Smooth muscle cell (in vitro differentiated cells): ENCODE measurements at regions not wholly inside any gene's neighbourhood (a gene's known extent, or its start where the extent isn't known, plus 50 kb on each side); places are given as distances from the start of the nearest gene placed in this dataset.

Experiments
- DNase-seq: peaks from one replicate; lab custom pipeline; 2025; ENCODE audit not compliant: unreplicated experiment; lab: John Stamatoyannopoulos, UW
- H2AFZ ChIP-seq: fragments of 200-600 bp; sonication (generic); 2 replicates; pipeline ENCODE4 v1.6.0; 2016; ENCODE audit warnings: antibody characterized with exemption, low read depth, mild to moderate bottlenecking
- H3F3A ChIP-seq: fragments of 200-600 bp; sonication (generic); 2 replicates; pipeline ENCODE4 v1.6.0; 2017; ENCODE audit warnings: antibody characterized with exemption, low read depth
- H3K27ac ChIP-seq: fragments of 200-600 bp; sonication (generic); 2 replicates; pipeline ENCODE4 v1.5.1; 2016; ENCODE audit warnings: low read depth, mild to moderate bottlenecking
- H3K27me3 ChIP-seq: fragments of 200-600 bp; sonication (generic); 2 replicates; pipeline ENCODE4 v1.6.1; 2016; ENCODE audit warnings: low read depth, mild to moderate bottlenecking
- H3K36me3 ChIP-seq: fragments of 200-600 bp; sonication (generic); 2 replicates; pipeline ENCODE4 v1.5.1; 2016; ENCODE audit warnings: low read depth
- H3K4me1 ChIP-seq: fragments of 200-600 bp; sonication (generic); 2 replicates; pipeline ENCODE4 v1.5.1; 2016; ENCODE audit warnings: low read depth
- H3K4me2 ChIP-seq: fragments of 200-600 bp; sonication (generic); 2 replicates; pipeline ENCODE4 v1.6.0; 2016; ENCODE audit warnings: mild to moderate bottlenecking
- H3K4me3 ChIP-seq: fragments of 200-600 bp; sonication (generic); 2 replicates; pipeline ENCODE4 v1.5.1; 2016; ENCODE audit warnings: mild to moderate bottlenecking
- H3K79me2 ChIP-seq: fragments of 200-600 bp; sonication (generic); 2 replicates; pipeline ENCODE4 v1.6.0; 2016; ENCODE audit warnings: low read depth, mild to moderate bottlenecking
- H3K9ac ChIP-seq: fragments of 200-600 bp; sonication (generic); 2 replicates; pipeline ENCODE4 v1.6.0; 2016; ENCODE audit warnings: low read depth
- H3K9me3 ChIP-seq: fragments of 200-600 bp; sonication (generic); replicated peaks from 2 replicates; pipeline ENCODE4 v1.5.1; 2016; ENCODE audit warnings: low read depth
- H4K20me1 ChIP-seq: fragments of 200-600 bp; sonication (generic); 2 replicates; pipeline ENCODE4 v1.6.0; 2016; ENCODE audit warnings: low read depth
- WGBS: methylation state at CpG from one replicate; pipeline ENCODE4 v1.1.7; 2016; ENCODE audit warnings: low lambda C conversion rate; 5-methylcytosine and 5-hydroxymethylcytosine counted together
- TF ChIP-seq, protein P1 (sequence below): fragments of 200-600 bp; sonication (generic); IDR thresholded peaks from 2 replicates; pipeline ENCODE4 v1.5.1; 2017; ENCODE audit warnings: borderline replicate concordance, mild to moderate bottlenecking, antibody characterized with exemption; ENCODE audit not compliant: insufficient read depth, poor library complexity, severe bottlenecking

GRCh38 chr3:177751770-177752169, 554.5 kb upstream of the TBL1XR1 start:
- Histone ChIP-seq H4K20me1 (no peaks in the 10 kb centered on the region), H2AFZ (no peak overlapping the region), H3K4me1 (peaks cover 5% of the 10 kb centered on the region), H3F3A (no peaks in the 10 kb centered on the region), H3K4me3 (no peak overlapping the region), H3K79me2 (no peaks in the 10 kb centered on the region), H3K9ac (no peak overlapping the region), H3K27ac (no peak overlapping the region), H3K36me3 (no peaks in the 10 kb centered on the region), H3K9me3 (no peaks in the 10 kb centered on the region), H3K27me3 (no peaks in the 10 kb centered on the region), H3K4me2 (no peak overlapping the region)
- TF ChIP-seq, protein P1, sequence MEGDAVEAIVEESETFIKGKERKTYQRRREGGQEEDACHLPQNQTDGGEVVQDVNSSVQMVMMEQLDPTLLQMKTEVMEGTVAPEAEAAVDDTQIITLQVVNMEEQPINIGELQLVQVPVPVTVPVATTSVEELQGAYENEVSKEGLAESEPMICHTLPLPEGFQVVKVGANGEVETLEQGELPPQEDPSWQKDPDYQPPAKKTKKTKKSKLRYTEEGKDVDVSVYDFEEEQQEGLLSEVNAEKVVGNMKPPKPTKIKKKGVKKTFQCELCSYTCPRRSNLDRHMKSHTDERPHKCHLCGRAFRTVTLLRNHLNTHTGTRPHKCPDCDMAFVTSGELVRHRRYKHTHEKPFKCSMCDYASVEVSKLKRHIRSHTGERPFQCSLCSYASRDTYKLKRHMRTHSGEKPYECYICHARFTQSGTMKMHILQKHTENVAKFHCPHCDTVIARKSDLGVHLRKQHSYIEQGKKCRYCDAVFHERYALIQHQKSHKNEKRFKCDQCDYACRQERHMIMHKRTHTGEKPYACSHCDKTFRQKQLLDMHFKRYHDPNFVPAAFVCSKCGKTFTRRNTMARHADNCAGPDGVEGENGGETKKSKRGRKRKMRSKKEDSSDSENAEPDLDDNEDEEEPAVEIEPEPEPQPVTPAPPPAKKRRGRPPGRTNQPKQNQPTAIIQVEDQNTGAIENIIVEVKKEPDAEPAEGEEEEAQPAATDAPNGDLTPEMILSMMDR = no peak
- DNase-seq = no peak
- WGBS = 80% methylated on average over 4 of the region's 4 CpGs

GRCh38 chr3:177752831-177753230, 555.5 kb upstream of the TBL1XR1 start:
- WGBS = 98% methylated on average over 3 of the region's 3 CpGs
- TF ChIP-seq, protein P1 = no peak
- H3K4me1 ChIP-seq = no peaks in the 10 kb centered on the region
- H3K9ac ChIP-seq = no peak overlapping the region
- H3K27me3 ChIP-seq = no peaks in the 10 kb centered on the region
- H3K9me3 ChIP-seq = no peaks in the 10 kb centered on the region
- no peak overlapping the region for H3K27ac ChIP-seq
- no peak overlapping the region for H3K4me3 ChIP-seq
- no peaks in the 10 kb centered on the region for H4K20me1 ChIP-seq
- no peak for DNase-seq
- H3K36me3 ChIP-seq = no peaks in the 10 kb centered on the region
- H3F3A ChIP-seq = no peaks in the 10 kb centered on the region
- no peak overlapping the region for H3K4me2 ChIP-seq
- H3K79me2 ChIP-seq = no peaks in the 10 kb centered on the region
- H2AFZ ChIP-seq = no peak overlapping the region

- H3K27ac ChIP-seq = no peak overlapping the region
- no peak overlapping the region for H3K9ac ChIP-seq
- no peaks in the 10 kb centered on the region for H3K27me3 ChIP-seq
- no peak overlapping the region for H3K4me3 ChIP-seq
- no peak for DNase-seq
- H3K36me3 ChIP-seq = no peaks in the 10 kb centered on the region
- no peaks in the 10 kb centered on the region for H3K79me2 ChIP-seq
- no peaks in the 10 kb centered on the region for H3K9me3 ChIP-seq
- WGBS = 78% methylated on average over 2 of the region's 2 CpGs
- H2AFZ ChIP-seq = no peak overlapping the region
- no peak overlapping the region for H3K4me2 ChIP-seq
- H3F3A ChIP-seq = no peaks in the 10 kb centered on the region
- TF ChIP-seq, protein P1 = no peak
- no peaks in the 10 kb centered on the region for H3K4me1 ChIP-seq
- no peaks in the 10 kb centered on the region for H4K20me1 ChIP-seq
These were observed 556.3 kb upstream of the TBL1XR1 start for GRCh38 chr3:177753451-177754155.

DNA sequence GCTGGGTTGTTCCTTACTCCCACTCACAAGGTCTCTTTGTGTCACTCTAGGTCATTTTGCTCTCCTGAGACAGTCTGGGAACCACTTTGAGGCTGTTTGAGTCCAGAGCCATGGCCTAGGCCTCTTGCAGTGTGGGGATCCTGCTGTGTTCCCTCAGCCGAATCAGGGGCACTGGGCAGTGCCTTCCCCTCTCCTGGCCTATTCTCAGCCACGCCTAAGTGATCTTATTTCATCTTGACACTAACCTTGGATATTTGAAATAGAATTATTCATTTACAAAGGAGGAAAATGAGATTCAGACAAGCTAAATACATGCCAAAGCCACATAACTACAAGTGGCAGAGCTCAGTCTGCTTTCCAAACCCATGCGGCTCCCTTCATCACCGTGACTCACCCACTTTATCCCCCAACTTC, 557.2 kb upstream of the TBL1XR1 start:
- Histone ChIP-seq H3K27me3 (no peaks in the 10 kb centered on the region), H2AFZ (no peak overlapping the region), H3K4me1 (no peaks in the 10 kb centered on the region), H3K79me2 (no peaks in the 10 kb centered on the region), H3K4me2 (no peak overlapping the region), H3K9ac (no peak overlapping the region), H3K27ac (no peak overlapping the region), H3K36me3 (no peaks in the 10 kb centered on the region), H3K4me3 (no peak overlapping the region), H3F3A (no peaks in the 10 kb centered on the region), H3K9me3 (no peaks in the 10 kb centered on the region), H4K20me1 (no peaks in the 10 kb centered on the region)
- 87% methylated on average over 4 of the region's 4 CpGs for WGBS
- no peak for DNase-seq
- TF ChIP-seq, protein P1 = no peak
